Dedifferentiated amniotic fluid mesenchymal stem cell (primary cell): ENCODE measurements at regions not wholly inside any gene's neighbourhood (a gene's known extent, or its start where the extent isn't known, plus 50 kb on each side); places are given as distances from the start of the nearest gene placed in this dataset.

Experiments used
- DNase-seq: peaks from one replicate; pipeline ENCODE4 v3.0.0-alpha.2; 2016; ENCODE audit errors: extremely low spot score

DNA sequence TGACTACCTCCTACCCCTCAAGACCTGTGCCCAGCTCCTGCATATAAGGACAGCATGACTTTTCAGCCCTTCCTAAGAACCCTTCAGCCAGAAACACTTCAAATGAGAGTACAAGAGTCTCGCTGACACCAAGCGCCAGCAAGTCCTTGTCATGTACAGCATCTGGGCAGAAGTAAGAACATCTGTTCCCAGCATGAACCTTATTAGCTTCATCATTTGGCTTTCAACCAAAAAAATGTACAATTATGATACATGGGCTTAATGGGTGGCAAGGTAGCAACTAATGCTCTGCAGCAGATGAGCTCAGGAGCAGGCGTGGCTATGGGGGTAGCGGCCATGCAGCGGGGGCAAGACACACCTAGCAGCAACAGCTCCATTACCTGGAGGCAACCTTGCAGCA lies 487.6 kb downstream of the COG6 start:
- no peak for DNase-seq

DNA sequence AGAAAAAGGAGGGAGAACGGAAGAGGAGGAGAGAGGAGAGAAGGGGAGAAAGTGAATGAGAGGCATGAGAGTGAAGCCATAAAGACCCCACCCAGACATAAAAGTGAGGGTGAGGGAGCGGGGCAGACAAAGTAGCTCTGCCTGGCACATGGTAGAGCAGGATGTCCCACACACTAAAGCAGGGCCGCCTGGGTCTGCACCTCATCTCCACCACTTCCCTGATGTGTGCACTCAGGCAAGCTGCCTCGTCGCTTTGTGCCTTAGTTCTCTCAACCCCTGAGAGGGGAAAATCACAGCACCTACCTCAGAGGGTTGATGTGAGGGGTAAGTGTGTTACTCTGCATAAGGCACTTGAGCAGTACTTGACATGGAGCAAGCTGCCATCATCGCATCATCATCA lies 488.1 kb downstream of the COG6 start:
- no peak for DNase-seq

DNA sequence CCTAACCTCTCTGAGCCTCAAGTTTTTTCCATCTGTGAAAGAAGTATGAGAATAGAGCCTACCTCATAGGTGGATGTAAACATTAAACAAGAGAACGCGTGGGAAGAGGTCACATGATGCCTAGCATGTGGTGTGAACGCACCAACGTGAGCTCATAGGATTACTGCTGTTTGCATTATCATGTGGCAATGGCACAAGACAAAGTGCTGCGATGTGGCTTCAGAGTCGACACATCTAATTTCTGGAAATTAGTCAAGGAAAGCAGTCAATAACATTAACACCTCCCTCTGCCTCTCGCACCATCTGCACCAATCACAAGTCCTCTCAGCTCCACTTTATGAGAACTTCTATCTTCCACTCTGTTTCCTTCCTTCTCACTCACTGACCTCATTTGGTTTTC lies 489.7 kb downstream of the COG6 start:
- no peak for DNase-seq

DNA sequence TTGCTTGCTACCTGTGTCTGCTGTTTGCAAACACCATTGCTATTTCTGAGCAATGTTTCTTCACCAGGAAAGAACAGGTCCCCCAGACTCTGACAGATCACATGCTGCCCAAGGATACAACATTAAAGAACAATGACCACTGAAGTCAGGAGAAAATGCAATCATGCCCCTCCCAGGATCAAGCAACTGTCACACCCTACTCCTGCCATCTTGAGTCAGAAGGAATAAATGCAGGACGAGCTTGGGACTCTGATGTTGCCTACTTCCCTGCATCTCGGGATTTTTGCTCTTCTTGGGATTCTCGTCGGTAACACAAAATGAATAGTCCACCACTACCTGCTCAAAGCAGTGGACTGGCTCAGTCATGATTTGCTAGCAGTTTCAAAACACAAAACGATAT lies 490.6 kb downstream of the COG6 start:
- DNase-seq: no peak

DNA sequence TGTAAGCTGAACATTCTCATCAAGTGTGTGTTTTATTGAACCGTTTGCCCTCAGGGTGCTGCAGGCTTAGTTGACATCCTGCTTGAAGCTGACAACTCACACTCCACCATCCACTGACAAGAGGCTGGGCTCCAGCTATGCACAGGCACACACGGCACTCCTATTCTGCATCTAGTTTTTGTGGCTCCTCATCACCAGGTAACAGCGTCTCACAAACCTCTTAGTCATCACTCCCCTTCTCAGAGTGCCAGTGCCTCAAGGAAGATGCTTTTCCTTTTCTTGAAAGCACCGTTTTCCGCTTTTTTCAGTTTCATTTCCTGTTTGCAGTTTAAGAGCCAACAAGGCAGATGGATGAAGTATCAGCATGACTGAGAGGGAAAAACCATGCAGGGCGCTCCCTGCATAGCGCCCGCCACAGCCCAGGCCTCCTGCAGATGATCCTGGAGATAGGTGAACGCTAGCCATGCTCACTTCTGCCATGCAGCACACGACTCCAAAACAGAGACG lies 491.2 kb downstream of the COG6 start:
- DNase-seq: no peak

DNA sequence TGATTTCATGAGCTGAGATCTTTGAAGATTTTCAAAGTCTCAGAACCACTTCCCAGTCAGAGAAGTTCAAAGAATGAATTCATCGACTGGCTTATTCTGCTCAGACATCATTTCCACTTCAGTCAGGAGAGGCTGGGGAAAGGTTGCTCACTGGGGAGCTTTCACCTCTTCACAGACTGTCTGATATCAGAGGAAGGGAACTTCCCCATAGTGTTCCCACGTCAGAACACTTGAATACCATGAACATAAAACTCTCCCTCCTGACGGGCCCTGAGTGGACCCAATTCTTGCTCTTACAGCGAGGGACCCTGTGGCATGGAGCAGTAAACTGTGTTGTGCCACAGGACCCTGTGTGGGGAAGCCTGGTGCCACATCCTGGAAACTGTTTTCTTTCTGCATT lies 492.6 kb downstream of the COG6 start:
- DNase-seq: no peak

DNA sequence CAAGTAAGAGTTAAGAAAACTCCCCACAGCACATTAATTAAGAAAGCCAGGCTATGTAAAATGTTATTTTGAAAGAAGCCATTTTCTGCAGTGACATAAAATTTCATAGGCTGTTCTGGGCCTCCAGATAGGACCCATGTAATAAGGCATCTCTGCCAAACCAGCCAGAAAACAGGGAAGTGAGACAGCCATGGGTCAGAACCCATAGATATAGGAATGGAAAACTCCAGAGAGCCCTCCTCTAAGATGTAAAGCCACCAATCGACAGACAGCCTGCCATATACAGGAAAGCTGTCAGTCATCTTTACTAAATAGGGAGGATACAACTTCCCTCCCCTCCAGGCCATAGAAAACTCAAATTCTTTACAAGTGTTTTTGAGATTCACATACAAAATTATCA lies 493.3 kb downstream of the COG6 start:
- no peak for DNase-seq

DNA sequence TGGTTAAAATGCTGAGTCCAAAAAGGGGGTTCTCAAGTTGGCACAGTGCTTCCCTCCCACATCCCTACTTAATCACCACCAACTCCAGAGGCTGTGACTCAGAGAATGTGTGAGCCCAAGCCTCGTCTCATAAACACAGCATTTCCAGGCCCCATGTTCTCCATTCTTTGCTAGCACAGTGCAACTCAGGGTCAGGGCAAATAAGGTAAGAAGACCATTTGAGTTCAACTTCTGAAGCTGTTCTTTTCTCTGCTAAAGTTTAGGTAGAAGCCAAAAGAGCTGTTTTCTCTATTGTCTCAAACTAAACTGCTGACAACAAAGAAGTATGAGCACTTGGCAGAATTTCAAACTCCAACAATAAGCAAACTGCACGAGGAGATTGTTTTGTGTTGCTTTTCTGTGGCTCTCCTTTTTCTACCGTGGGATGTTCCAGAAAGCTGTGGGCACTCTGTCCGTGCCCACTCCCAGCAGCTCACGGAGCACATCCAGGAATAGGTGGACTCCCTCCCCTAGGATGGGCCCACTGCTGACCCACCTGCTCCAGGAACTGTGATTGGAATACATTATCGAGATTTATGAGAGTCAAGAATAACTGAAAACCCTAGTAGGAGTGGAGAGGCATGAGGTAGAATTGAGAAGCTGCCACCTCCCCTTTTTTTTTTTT lies 494.3 kb downstream of the COG6 start:
- no peak for DNase-seq

DNA sequence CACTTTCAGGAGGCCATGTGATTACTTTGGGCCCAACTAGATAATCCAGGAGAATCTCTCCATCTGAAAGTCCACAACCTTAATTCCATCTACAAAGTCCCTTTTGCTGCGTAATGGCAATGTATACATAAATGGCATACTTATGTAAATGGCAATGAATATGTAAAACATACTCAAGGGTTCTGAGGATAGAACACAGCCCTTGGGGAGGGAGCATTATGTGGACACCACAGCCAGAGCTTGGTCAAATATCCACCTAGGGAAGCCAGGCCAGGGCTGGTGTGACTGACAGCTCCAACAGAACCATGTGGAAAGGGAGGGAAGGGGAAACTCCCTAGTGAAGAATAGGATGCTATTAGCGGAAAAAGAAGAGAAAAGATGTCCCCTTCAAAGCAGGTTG lies 496.2 kb downstream of the COG6 start:
- DNase-seq: no peak

DNA sequence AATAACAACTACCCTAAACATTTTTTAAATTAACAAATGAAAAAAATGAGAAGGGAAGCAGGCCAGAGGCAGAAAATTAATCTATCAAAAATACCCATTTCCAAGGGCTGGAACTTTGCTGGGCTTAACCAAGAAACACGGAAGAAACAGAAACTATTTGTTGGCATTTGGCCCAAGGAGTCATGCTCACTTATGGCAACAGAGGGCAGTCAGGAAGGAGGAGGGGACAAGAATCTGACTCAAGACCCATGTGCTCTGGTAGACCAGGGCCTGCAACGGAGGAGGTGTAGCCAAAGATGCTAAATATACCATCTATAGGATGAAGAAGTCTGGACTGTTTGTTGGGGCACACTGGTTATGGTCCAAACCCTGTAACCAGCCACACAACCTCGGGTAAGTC lies 496.7 kb downstream of the COG6 start:
- no peak for DNase-seq

DNA sequence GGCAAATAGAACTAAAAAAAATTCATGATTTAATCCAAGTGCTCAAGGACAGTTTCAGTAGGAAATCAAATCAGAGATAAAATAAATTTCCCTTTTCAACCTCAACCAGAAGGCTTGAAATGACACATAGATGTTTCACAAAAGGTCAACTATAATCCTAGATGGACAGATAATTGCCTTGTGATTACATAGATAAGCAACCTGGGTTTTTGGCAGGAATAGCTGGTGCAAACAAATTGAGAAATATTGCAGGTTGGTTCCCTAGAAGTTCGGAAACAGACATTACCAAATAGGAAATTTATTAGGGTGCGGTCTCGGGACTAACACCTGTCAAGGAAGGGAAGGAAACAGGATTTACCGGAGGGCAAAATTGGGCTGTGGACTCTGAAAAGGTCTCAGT lies 497.5 kb downstream of the COG6 start:
- DNase-seq: no peak

DNA sequence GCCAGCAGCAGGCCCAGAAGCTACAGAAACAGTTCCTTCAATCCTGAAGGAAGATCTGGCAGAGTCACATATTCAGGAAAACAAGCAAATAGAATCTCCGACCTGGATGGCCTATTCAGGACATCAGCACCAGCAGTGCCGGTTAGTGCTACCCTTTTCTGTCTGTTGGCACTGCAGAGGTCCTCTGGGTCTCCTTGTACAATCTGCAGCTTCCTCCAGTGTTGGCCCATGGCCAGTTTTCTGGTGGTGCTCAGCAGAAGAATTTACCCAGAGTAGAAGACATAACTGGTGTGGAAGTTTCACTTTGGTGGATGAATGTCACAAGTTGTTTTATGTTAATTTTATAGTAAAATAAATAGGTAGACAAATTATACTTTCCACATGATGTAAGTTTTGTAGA lies 498.1 kb downstream of the COG6 start:
- no peak for DNase-seq

DNA sequence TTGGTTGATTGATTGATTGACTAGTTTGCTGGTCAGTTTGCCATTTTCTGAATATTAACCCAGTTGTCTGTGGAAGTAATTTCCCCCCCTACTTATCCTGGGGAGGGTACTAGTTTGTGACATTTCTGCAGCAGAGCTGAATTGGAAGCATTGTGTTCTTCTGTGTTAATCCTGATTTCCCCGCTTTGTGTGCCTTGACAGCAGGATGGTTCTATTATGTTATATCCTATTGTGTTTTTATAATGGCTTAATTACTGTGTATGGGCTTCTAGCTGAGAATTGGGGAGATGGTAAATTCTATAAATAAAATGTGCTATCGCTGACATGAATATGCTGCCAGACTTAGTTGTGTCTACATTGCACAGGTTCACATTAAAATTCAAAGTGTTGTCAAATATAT lies 499.7 kb downstream of the COG6 start:
- no peak for DNase-seq

DNA sequence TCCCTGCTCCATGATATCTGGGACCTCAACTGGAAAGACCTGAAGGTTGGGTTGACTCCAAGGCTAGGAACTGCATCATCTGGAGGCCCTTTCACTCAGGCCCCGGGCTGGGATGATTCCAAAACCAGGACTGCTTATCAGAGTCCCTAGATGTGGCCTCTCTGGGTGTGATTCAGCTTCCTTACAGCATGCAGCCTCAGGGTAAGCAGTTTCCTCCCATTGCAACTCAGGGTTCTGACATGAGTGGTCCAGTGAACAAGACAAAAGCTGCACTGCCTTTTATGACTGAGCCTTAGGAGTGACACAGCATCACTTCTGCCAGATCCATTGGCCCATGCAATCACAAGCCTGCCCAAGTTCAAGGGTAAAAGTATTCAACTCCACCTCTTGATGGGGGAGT lies 502.8 kb downstream of the COG6 start:
- no peak for DNase-seq

DNA sequence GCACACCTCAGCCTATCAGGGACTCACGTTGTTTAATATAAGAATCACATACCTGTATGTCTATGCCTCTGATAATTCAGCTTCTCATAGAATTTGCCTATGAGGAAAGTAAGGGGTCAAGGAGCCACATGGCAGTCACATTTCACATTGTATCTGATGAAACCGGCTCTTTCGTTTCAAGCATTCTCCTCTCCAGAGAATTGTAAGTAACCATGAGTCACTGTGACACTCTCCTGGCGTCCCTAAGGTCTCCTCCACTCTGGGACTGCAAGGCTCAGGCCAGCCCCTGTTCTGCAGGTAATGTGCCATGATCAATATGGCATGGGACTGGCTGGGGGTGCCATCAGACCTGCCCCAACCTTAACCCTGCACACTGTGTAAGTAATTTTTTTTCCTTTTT lies 503.3 kb downstream of the COG6 start:
- DNase-seq: no peak

DNA sequence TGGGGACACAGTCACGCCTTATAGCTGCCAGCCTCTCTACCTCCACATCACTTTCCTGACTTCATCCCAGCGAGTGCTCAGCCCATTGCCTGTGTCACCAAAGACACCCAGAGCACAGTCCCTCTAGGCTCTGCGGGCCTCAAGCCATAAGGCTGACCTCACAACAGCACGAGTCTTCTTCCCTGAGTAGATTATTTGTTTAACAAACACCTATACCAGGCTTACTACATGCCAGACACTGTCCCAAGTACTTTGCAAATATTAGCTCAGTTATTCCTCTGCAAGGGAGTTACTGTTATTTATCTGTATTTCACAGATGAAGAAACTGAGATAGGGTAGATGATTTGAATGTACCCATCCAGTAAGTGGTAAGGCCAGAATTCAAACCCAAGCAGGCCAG lies 504.3 kb downstream of the COG6 start:
- DNase-seq: no peak

DNA sequence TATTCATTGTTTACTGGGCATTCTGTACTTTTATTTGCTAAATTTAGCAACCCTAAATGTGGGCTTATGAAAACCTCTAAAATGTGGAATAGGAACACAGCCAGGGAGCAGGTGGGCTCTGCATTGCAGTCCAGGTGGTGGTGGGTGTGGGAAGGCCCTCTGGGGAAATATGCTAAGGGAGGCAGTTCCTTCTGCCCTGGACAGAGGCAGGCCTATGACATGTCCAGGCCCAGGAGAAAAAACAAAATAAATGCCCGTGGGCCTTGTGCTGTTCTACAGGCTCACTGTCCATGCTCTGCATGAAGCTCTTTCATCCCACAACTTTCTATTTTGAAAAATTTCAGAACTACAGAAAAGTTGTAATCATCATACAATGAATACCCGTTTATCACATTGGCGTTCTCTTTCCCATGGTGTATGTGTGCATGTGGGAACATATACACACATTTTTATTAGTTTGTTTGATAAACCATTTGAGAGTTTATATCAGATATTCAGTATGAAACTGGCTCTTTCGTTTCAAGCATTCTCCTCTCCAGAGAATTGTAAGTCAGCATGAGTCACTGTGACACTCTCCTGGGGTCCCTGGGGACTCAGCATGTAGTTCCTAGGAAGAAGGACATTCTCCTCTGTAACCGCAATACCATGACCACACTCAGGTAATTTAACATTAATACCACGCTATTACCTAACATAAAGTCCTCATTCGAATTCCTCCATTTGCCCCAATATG lies 505.3 kb downstream of the COG6 start:
- DNase-seq: no peak

DNA sequence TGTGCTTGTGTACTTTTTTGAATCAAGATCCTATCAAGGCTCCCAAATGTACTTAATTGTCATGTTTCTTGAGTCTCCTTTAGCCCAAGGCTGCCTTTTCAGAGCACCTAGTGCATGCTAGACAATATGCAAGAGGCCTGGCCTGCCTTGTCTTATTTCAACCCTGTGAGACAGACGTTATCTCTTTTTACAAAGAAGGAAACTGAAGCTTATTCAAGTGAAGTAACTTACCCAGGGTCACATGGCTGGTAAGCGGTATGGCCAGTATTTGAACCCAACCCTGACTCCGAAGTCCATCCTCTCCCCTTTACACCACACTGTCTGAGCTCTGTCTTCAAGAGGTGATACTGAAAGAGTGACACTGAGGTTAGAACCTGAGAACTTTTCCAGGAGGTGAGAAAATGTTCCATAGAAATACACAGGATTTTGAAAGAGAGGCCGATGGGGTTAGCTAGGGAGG lies 505.1 kb downstream of the FOXO1 start:
- DNase-seq: no peak

DNA sequence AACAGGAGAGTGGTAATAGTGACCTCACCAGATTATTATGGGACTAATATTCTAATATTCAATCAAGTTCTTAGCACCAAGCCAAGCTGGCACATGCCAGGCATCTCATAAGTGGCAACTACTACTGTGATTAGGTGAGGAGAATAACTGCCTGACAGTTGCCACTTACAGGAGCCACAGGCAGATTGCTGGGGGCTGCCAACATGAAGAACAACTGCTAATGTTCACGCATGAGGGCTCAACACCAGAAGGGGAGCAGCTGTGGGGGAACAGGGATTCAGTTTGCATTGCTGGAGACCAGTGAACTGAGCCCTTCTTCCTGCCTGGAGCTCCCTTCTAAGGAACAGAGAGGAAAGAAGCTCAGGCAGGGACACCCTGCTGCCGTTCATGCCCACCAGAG lies 504.5 kb downstream of the FOXO1 start:
- no peak for DNase-seq

DNA sequence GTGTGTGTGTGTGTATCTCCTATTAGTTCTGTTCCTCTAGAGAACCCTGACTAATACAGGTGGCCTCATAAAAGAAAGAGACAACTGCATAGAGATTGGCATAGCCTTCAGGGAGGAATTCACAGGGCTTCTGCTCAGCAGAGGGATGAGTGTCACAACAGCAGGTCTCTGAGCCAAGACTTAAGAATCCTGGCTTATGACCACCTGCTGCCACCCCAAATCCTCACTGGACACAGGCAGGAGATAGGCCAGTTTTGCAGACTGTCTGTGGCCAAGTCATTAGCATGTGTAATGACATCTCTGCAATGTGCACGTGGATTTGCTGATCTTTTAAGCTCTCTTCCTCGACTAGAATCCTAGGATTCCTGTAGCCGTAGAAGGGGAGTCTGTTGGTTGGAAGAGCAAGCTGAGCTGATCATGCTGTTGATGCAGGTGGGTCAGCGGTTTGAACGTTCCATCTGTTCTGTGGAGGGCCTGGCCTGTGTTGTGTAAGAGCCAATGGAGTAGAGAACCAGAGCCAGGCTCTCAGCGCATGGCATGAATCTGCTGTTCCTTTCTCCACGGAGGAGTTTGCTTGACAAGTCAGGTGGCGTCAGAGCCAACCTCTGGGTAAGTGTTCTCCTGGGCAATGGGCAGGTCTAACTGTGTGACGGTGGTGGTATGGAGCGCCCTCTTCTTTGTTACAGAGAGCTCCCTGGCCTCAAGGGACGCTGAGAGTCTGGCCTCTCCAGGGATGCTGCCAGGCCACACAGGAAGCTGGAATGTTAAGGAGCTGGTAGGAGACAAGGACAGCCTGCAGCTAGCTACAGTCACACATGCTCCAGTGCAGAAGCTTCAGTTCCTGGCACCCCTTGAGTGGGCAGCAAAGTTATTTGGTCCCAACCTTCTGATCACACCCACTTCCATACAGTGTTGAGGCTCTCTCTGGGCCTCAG lies 503.1 kb downstream of the FOXO1 start:
- DNase-seq: no peak

DNA sequence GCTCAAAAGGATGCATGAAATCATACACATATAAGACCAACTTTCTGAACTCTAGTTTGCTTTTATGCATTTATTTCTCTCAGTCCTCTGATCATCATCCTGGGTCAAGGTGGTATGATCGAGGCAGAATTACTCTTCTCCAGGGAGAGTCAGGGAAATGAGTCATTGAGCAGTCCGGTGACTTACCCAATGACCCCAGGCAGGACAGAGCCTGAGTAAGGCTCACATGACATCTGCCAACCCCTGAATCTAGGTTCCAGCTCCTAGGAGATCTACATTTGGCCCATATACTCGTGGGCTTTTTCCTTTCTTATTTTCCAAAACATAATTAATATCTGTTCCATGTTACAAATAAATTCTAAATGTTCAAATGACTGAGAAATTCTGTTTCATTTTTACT lies 502.3 kb downstream of the FOXO1 start:
- DNase-seq: no peak

DNA sequence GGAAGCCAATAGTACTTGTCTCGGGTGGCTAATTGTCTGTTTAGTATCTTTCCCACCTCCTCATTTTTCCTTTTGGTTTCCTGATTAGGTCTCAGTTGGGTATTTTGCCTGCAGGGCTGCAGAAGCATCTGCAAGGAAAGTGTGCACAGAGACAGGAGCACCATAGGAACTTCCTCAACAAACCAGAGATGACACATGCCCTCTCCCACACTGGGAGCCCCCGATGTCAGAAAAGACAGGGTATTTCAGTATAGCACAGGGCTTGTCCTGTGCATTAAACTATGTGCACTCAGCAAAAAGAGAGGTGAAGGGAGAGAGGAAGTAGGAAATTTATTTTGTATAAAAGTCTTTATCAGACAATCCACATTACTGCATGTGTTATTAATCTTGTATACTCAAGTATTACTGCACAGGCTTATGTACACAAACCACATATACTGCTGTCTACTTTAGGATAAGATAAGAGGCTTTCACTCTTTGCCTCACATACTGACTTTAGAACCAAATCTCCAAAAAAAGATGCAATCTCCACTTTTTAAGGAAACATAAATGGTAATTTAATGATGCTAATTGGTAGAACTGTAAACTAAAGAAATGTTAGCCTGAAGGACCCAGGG lies 501.0 kb downstream of the FOXO1 start:
- DNase-seq: no peak
